ENCODE measurements at regions not wholly inside any gene's neighbourhood (a gene's known extent, or its start where the extent isn't known, plus 50 kb on each side); places are given as distances from the start of the nearest gene placed in this dataset.

- no peak for DNase-seq (ENCODE audit: low spot score)
Observed at GRCh38 chr3:87420171-87420570, 143.8 kb upstream of the POU1F1 start.

GRCh38 chr3:87414271-87414670, 137.9 kb upstream of the POU1F1 start:
- no peak for DNase-seq (ENCODE audit: low spot score)

GRCh38 chr3:87413814-87414213, 137.4 kb upstream of the POU1F1 start:
- DNase-seq (ENCODE audit: low spot score) = no peak

GRCh38 chr3:87410110-87410509, 133.7 kb upstream of the POU1F1 start:
- DNase-seq (ENCODE audit: low spot score) = no peak

- DNase-seq (ENCODE audit: low spot score) = no peak
Observed at GRCh38 chr3:87398168-87398801, 121.9 kb upstream of the POU1F1 start.

GRCh38 chr3:87397211-87397610, 120.8 kb upstream of the POU1F1 start:
- no peak for DNase-seq (ENCODE audit: low spot score)

- no peak for DNase-seq (ENCODE audit: low spot score)
Observed at GRCh38 chr3:87390821-87391220, 114.4 kb upstream of the POU1F1 start.

GRCh38 chr3:87390353-87390752, 114.0 kb upstream of the POU1F1 start:
- no peak for DNase-seq (ENCODE audit: low spot score)

- DNase-seq (ENCODE audit: low spot score) = no peak
Observed at GRCh38 chr3:87375231-87375682, 98.9 kb upstream of the POU1F1 start.

GRCh38 chr3:87370007-87370406, 93.6 kb upstream of the POU1F1 start:
- no peak for DNase-seq (ENCODE audit: low spot score)

- DNase-seq (ENCODE audit: low spot score) = no peak
Observed at GRCh38 chr3:87367736-87368135, 91.4 kb upstream of the POU1F1 start.

- DNase-seq (ENCODE audit: low spot score) = no peak
Observed at GRCh38 chr3:87363721-87364120, 87.3 kb upstream of the POU1F1 start.

- DNase-seq (ENCODE audit: low spot score) = no peak
Observed at GRCh38 chr3:87361956-87362355, 85.6 kb upstream of the POU1F1 start.

GRCh38 chr3:87361271-87361670, 84.9 kb upstream of the POU1F1 start:
- DNase-seq (ENCODE audit: low spot score) = no peak

- peak; percentile 59 for DNase-seq (ENCODE audit: low spot score)
Observed at GRCh38 chr3:87359826-87360225, 83.4 kb upstream of the POU1F1 start.

- DNase-seq (ENCODE audit: low spot score) = no peak
Observed at GRCh38 chr3:87359025-87359424, 82.6 kb upstream of the POU1F1 start.

- DNase-seq (ENCODE audit: low spot score) = no peak
Observed at GRCh38 chr3:87358066-87358465, 81.7 kb upstream of the POU1F1 start.

GRCh38 chr3:87354398-87354797, 78.0 kb upstream of the POU1F1 start:
- DNase-seq (ENCODE audit: low spot score) = peak; percentile 12

- no peak for DNase-seq (ENCODE audit: low spot score)
Observed at GRCh38 chr3:87351937-87352336, 75.6 kb upstream of the POU1F1 start.

- DNase-seq (ENCODE audit: low spot score) = peak; percentile 27
Observed at GRCh38 chr3:87350367-87351199, 74.2 kb upstream of the POU1F1 start.

- no peak for DNase-seq (ENCODE audit: low spot score)
Observed at GRCh38 chr3:87349833-87350232, 73.4 kb upstream of the POU1F1 start.

GRCh38 chr3:87336761-87337160, 60.4 kb upstream of the POU1F1 start:
- no peak for DNase-seq (ENCODE audit: low spot score)

- DNase-seq (ENCODE audit: low spot score) = no peak
Observed at GRCh38 chr3:87335931-87336330, 59.5 kb upstream of the POU1F1 start.

Data from mucosa of gallbladder (tissue), 1 donor.